ENCODE measurements at regions not wholly inside any gene's neighbourhood (a gene's known extent, or its start where the extent isn't known, plus 50 kb on each side); places are given as distances from the start of the nearest gene placed in this dataset.
"Not testable (repeated sequence)": the region's sequence is repeated elsewhere in the genome, so short reads cannot be mapped to it uniquely, and the experiment has no call there.

DNA sequence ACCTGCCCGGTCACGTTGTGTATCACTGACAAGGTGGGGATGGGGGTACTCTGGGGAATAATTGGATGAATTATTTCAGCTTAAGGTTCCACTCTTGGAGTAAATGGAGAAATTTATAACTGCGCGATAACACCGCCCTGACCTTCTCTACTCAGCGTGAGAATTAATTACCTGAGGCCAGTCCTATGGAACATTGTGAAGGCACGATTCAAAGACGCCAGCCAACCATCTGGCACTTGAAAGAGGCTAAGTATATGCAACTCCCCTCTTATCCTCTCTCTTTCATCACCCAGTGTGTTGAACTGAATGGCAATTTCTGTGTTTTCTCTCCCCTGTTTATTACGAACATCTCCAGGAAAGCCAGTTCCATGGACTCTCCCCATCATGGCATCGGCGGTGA lies 235.5 kb upstream of the TUT7 start:
- Mint-ChIP-seq H3K36me3 (no peaks in the 10 kb centered on the region), H3K4me3 (no peak overlapping the region), H3K4me1 (peaks cover 5% of the 10 kb centered on the region), H3K27me3 (peaks cover 4% of the 10 kb centered on the region), H3K27ac (no peak overlapping the region), H3K9me3 (ENCODE audit: low read depth) (no peaks in the 10 kb centered on the region)
- DNase-seq = no peak
- ATAC-seq = no peak
- CTCF ChIA-PET = no interaction called here

DNA sequence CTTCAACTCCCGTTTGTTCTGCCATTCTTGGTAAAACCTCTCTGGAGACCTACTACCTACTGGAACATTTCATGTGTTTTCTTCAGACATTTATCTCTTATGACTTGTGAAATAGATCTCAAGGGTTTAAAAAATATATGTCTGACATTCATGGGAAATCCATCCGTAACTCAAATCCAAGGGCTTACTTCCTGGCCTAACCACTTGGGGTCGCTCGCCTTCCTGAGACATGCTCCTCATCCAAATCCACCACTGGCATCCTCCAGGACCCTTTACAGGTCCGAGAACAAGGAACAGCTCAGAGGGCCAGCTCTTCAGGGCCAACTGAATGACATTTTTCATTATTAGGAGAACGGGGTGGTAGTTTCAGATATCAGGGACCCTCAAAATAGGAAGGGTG lies 235.1 kb upstream of the TUT7 start:
- H3K27me3 Mint-ChIP-seq = peaks cover 4% of the 10 kb centered on the region
- no peaks in the 10 kb centered on the region for H3K36me3 Mint-ChIP-seq
- peaks cover 5% of the 10 kb centered on the region for H3K4me1 Mint-ChIP-seq
- ATAC-seq (no peak), DNase-seq (no peak)
- CTCF ChIA-PET = no interaction called here
- H3K9me3 Mint-ChIP-seq (ENCODE audit: low read depth) = no peaks in the 10 kb centered on the region
- no peak overlapping the region for H3K4me3 Mint-ChIP-seq
- H3K27ac Mint-ChIP-seq = no peak overlapping the region

GRCh38 chr9:86586144-86586494 lies 231.9 kb upstream of the TUT7 start:
- Mint-ChIP-seq H3K36me3 (no peaks in the 10 kb centered on the region), H3K9me3 (ENCODE audit: low read depth) (no peaks in the 10 kb centered on the region), H3K4me3 (peak overlapping the region; percentile 64), H3K27ac (no peak overlapping the region), H3K27me3 (peaks cover 4% of the 10 kb centered on the region), H3K4me1 (peaks cover 5% of the 10 kb centered on the region)
- DNase-seq (no peak), ATAC-seq (no peak)
- CTCF ChIA-PET = no interaction called here

- ATAC-seq (peak; percentile 64), DNase-seq (no peak)
- peak overlapping the region; percentile 64 for H3K4me3 Mint-ChIP-seq
- peaks cover 4% of the 10 kb centered on the region for H3K27me3 Mint-ChIP-seq
- H3K9me3 Mint-ChIP-seq (ENCODE audit: low read depth) = no peaks in the 10 kb centered on the region
- H3K4me1 Mint-ChIP-seq = peaks cover 5% of the 10 kb centered on the region
- H3K27ac Mint-ChIP-seq = peak overlapping the region; percentile 75
- CTCF ChIA-PET = no interaction called here
- no peaks in the 10 kb centered on the region for H3K36me3 Mint-ChIP-seq
These were observed 231.4 kb upstream of the TUT7 start for GRCh38 chr9:86585422-86586143.

- Mint-ChIP-seq H3K36me3 (no peaks in the 10 kb centered on the region), H3K27ac (no peak overlapping the region), H3K4me1 (peaks cover 2% of the 10 kb centered on the region), H3K27me3 (peaks cover 3% of the 10 kb centered on the region), H3K4me3 (no peak overlapping the region), H3K9me3 (ENCODE audit: low read depth) (no peaks in the 10 kb centered on the region)
- CTCF ChIA-PET = no interaction called here
- no peak for DNase-seq
- no peak for ATAC-seq
These were observed 226.5 kb upstream of the TUT7 start for GRCh38 chr9:86580688-86581087.

- H3K9me3 Mint-ChIP-seq (ENCODE audit: low read depth) = no peaks in the 10 kb centered on the region
- H3K27me3 Mint-ChIP-seq = peaks cover 3% of the 10 kb centered on the region
These were observed 224.5 kb upstream of the TUT7 start for GRCh38 chr9:86578722-86579121.

DNA sequence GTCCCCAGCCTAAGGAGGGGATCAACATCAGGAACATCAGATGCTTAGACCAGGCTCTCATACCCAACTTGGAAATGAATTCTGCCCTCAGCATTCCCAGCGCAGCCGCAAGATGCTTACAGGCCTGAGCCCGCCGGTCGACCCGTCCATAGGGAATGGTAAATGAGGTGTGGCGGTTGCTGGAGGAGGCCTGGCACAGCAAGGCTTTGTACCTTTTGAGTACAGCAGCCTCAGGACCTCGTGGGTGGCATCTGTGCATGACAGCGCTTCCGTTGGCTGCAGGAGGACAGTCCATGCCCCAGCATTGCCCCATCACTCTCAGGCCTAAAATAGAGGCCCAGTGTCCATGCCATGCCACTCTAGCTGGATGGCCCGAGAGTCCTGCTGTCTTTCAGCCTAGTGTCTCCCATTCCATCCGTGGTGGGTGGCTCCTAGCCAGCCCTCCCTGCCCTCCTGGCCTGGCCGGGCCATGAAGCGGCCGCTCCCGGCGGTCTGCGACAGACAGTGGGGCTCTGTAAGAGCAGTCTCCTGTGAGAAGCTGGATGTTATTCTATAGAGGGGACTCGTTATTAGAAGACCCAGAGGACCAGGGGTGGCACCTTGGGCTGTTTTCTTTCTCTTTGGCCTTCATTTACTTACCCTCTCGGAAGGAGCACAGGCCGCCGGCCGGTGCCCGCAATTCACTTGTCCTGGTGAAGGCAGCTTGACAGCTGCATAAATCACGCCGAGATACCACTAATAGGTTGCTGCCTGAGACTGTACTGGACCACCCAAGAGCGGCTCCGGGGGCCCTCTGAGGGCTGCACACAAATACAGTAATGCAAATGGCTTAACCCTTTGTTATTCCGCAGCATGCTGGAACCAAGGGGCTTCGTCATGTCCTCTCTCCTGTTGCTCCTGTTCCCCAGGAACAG lies 223.5 kb upstream of the TUT7 start:
- ATAC-seq = no peak
- H3K9me3 Mint-ChIP-seq (ENCODE audit: low read depth) = no peaks in the 10 kb centered on the region
- no peak for DNase-seq
- H3K4me1 Mint-ChIP-seq = no peaks in the 10 kb centered on the region
- H3K4me3 Mint-ChIP-seq = no peak overlapping the region
- CTCF ChIA-PET = no interaction called here
- H3K36me3 Mint-ChIP-seq = no peaks in the 10 kb centered on the region
- H3K27me3 Mint-ChIP-seq = peaks cover 5% of the 10 kb centered on the region
- H3K27ac Mint-ChIP-seq = no peak overlapping the region

More at GRCh38 chr9:86578722-86579121, 224.5 kb upstream of the TUT7 start:
- ATAC-seq (no peak), DNase-seq (no peak)
- Mint-ChIP-seq H3K4me3 (no peak overlapping the region), H3K27ac (no peak overlapping the region), H3K36me3 (no peaks in the 10 kb centered on the region), H3K4me1 (no peaks in the 10 kb centered on the region)
- CTCF ChIA-PET = no interaction called here

DNA sequence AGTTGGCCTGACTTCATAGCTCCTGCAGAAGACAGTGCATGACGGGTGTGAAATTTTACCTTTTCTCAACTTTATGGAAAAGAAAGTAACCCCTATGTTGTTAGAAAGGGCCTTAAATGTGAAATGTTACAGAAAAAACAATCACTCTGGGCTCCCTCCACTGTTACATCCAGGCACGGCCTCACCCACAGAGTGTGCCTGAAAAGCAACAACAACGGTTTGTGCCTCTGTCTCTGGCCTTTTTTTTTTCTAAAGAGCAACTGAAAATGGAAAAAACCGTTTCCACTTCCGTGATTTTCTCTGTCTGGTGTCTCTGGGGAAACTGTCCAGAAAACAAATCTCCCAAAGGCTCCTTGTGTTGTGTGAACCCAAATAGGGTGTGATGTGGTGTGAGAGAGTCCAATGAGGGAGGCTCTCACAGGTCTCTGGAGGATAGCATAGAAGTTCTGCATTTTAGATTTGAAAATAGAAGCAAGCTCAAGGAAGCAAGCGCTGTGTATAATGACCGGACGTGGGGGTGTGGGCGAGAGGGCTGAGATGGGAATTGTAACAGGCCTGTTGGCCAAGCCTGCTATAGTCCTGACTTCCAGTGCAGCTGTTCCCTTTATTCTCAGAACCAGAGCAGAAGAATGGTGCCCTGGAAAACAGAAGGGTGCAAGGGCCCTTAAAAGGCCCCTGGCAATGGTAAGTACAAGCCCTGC lies 221.8 kb upstream of the TUT7 start:
- ATAC-seq = no peak
- H3K27ac Mint-ChIP-seq = no peak overlapping the region
- CTCF ChIA-PET = no interaction called here

GRCh38 chr9:86575137-86575536 lies 220.9 kb upstream of the TUT7 start:
- Mint-ChIP-seq H3K27ac (no peak overlapping the region), H3K4me1 (no peaks in the 10 kb centered on the region), H3K4me3 (no peak overlapping the region), H3K36me3 (no peaks in the 10 kb centered on the region), H3K27me3 (peaks cover 5% of the 10 kb centered on the region), H3K9me3 (ENCODE audit: low read depth) (no peaks in the 10 kb centered on the region)
- DNase-seq (no peak), ATAC-seq (no peak)
- CTCF ChIA-PET = no interaction called here

More for the DNA sequence above, 221.8 kb upstream of the TUT7 start:
- Mint-ChIP-seq H3K27me3 (peaks cover 5% of the 10 kb centered on the region), H3K4me3 (no peak overlapping the region), H3K9me3 (ENCODE audit: low read depth) (no peaks in the 10 kb centered on the region), H3K36me3 (no peaks in the 10 kb centered on the region), H3K4me1 (no peaks in the 10 kb centered on the region)
- no peak for DNase-seq

DNA sequence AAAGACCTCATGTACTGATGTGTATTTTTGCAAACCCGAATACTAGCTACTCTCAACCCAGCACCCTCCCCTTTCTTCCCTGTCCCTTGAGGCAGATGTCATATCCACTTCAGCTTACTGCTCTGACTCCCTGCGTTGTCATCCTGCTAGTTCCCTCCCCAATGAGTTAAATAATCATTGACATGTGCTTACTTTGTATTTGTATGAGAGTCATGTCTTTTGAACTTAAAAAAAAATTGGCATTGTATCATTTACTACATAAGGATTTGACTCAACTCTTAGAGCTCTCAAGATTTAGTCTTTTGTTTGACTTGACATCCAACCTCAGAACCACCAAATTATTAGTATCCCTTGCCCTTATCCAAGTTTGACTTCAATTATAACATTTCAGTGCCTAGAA lies 219.7 kb upstream of the TUT7 start:
- ATAC-seq (no peak), DNase-seq (no peak)
- Mint-ChIP-seq H3K27me3 (peaks cover 8% of the 10 kb centered on the region), H3K4me3 (no peak overlapping the region), H3K27ac (no peak overlapping the region), H3K9me3 (ENCODE audit: low read depth) (no peaks in the 10 kb centered on the region), H3K4me1 (no peaks in the 10 kb centered on the region), H3K36me3 (no peaks in the 10 kb centered on the region)
- CTCF ChIA-PET = no interaction called here

DNA sequence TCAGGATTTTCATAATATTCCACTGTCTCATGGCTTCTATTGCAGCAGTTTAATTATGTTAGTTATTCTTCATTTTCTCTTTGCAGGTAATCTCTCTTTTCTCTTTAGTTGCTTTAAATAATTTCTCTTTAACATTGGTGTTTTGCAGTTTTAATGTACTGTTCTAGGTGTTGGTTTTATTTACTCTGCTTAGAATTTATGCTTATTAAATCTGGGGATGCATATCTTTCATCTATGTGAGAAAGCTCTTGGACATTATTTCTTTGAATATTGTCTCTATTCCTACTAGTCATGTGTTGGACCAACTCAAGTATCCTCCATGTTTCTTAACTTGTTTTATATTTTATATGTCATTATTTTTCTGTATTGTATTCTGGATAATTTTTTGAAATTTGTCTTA lies 218.7 kb upstream of the TUT7 start:
- no peaks in the 10 kb centered on the region for H3K9me3 Mint-ChIP-seq (ENCODE audit: low read depth)
- H3K4me3 Mint-ChIP-seq = no peak overlapping the region
- peaks cover 8% of the 10 kb centered on the region for H3K27me3 Mint-ChIP-seq
- ATAC-seq (no peak), DNase-seq (no peak)
- no peaks in the 10 kb centered on the region for H3K4me1 Mint-ChIP-seq
- peaks cover 2% of the 10 kb centered on the region for H3K36me3 Mint-ChIP-seq
- CTCF ChIA-PET = no interaction called here
- no peak overlapping the region for H3K27ac Mint-ChIP-seq

DNA sequence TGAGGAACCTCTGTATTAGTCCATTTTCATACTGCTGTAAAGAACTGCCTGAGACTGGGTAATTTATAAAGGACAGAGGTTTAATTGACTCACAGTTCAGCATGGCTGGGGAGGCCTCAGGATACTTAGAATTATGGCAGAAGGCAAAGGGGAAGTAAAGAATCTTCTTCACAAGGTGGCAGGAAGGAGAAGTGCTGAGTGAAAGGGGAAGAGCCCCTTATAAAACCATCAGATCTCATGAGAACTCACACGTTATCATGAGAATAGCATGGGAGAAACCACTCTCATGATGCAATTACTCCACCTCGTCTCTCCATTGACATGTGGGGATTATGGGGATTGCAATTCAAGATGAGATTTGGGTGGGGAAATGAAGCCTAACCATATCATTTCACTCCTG lies 211.4 kb upstream of the TUT7 start:
- H3K4me3 Mint-ChIP-seq; H3K9me3 Mint-ChIP-seq (ENCODE audit: low read depth); H3K4me1 Mint-ChIP-seq; H3K27ac Mint-ChIP-seq; H3K36me3 Mint-ChIP-seq; CTCF ChIA-PET; ATAC-seq; H3K27me3 Mint-ChIP-seq; DNase-seq: not testable (repeated sequence)

- Mint-ChIP-seq H3K4me3 (no peak overlapping the region), H3K36me3 (peaks cover 2% of the 10 kb centered on the region), H3K9me3 (ENCODE audit: low read depth) (peaks cover 8% of the 10 kb centered on the region), H3K27me3 (no peaks in the 10 kb centered on the region), H3K27ac (no peak overlapping the region), H3K4me1 (no peaks in the 10 kb centered on the region)
- CTCF ChIA-PET = no interaction called here
- DNase-seq (no peak), ATAC-seq (no peak)
These were observed 209.7 kb upstream of the TUT7 start for GRCh38 chr9:86563936-86564335.

DNA sequence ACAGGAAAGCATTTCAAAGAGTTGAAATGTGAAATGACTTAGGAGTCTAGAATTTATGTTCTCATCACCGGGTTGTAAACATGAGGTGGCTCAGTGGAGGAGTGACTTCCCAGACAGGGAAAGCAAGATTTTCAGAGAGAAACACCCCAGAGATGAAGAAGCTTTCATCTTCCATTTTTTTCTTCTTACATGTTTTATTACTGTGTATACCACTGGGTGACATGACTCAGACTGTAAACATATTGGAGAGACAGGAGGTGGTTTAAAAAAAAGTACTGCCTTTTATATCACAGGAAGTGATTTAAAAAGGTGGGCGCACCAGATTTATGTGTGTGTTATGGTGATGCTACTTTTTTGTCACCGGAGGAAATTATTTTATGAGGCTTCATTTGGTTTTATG lies 209.1 kb upstream of the TUT7 start:
- CTCF ChIA-PET = no interaction called here
- Mint-ChIP-seq H3K36me3 (peaks cover 2% of the 10 kb centered on the region), H3K27me3 (no peaks in the 10 kb centered on the region), H3K4me1 (no peaks in the 10 kb centered on the region), H3K27ac (no peak overlapping the region), H3K9me3 (ENCODE audit: low read depth) (peaks cover 8% of the 10 kb centered on the region), H3K4me3 (no peak overlapping the region)
- DNase-seq (no peak), ATAC-seq (no peak)

All from activated CD8-positive, alpha-beta memory T cell treated with anti-CD3 and anti-CD28 coated beads, Interleukin-2, amount 10 ng/mL, durations not matched to agents 7 days and 5 days (primary cell).